GM21737 (cell line): ENCODE measurements at regions not wholly inside any gene's neighbourhood (a gene's known extent, or its start where the extent isn't known, plus 50 kb on each side); places are given as distances from the start of the nearest gene placed in this dataset.
A peak's percentile ranks its signal among the peaks of the same experiment; 100 is the strongest.

ENCODE experiments used
- ATAC-seq: cut with Tn5 transposase; IDR thresholded peaks from one replicate; pipeline ENCODE4 v1.9.1; 2021; ENCODE audit warnings: mild to moderate bottlenecking, moderate library complexity; ENCODE audit not compliant: unreplicated experiment

DNA sequence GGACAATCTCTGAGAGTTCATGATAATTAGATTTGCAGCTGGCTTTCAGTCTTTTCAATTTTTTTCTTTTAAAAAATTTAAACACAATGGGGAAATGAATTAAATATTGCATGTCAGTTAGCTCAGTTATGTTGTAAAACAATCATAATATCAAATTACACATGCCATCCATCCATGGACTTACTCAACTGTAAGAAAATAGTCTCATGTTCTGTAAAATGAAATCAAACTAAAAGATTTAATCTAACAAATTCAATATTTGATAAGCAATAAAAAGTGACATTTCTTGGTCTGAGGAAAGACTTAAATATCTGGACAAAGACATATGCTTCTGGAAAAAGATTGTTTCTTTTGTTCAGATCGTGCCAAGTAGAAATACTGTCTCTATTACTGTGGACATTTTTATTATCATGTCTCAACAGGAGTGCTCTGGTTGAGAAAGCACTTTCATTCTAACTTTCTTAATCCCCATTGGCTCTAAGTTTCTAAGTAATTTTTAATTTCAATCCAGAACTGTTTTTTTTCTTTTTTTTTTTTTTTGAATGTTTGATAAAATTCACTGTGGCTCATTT lies 179.2 kb upstream of the FAM3C start:
- no peak for ATAC-seq

DNA sequence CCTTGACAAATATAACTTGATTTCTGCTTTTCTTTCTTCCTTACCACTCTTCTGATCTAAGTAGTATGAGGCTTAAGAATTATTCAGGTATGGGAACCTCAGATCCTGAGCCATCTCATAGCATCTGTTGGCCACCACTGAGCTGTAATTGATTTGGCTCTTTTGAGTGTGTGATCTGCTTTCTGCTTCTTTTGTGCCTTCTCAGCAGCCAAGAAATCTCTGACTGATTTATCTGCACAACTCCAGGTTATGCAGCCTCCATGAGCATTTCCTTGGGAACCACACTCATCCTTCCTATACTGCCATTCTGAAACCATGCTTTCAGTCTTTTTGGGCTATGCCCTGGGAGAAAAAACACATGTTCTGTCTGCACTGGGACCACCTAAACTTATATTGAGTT lies 178.0 kb upstream of the FAM3C start:
- ATAC-seq = no peak

DNA sequence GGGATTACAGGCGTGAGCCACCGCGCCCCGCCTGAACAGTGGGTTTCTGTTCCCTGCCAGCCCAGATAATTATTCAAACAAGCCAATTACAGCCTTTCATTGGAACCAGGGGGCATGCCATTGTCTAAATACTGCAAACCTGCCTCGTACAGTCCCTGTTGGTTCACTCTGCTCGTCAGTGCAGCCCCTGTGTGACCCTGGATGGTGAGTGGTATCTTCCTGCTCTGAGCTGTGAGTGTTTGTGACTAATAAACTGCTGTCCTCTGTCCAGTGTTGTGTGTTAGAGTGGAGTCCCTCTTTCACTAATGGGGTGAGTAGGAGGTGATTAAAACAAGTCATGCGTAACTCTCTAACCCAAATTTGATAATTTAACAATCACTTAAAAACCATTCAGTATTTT lies 176.5 kb upstream of the FAM3C start:
- ATAC-seq = no peak

GRCh38 chr7:121570365-121570764 lies 174.3 kb upstream of the FAM3C start:
- ATAC-seq = no peak

GRCh38 chr7:121563177-121563576 lies 167.1 kb upstream of the FAM3C start:
- ATAC-seq = no peak

GRCh38 chr7:121562259-121562658 lies 166.2 kb upstream of the FAM3C start:
- ATAC-seq = no peak

GRCh38 chr7:121561717-121562116 lies 165.6 kb upstream of the FAM3C start:
- ATAC-seq = no peak

DNA sequence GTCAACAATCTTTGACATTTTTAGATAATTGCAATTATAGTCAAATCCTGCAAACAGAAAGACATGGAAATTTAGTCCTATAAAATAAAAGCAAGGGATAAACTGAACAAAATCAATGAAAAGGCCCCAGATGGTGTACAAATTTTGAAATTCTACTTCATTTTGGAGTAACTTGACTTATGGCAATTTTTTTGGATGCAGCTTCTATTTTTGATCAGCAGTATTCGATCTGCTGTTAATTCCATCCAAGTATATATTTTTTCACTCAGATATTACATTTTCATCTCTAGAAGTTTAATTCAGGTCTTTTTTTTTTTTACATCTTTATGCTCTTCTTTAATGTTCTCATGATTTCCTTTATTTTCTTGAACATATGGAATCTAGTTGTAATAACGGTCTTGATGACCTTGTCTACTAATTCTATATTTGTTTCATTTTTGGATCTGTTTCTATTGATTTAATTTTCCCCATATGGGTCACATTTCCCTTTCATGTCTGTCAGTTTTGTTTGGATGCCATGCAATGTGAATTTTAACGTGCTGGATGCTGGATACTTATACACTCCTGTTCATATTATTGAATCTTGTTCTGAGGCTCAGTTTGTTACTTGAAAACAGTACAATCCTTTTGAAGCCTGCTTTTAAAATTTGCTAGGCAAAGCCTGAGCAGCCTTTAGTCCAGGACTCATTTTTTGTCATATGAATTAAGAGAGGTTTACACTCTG lies 164.3 kb upstream of the FAM3C start:
- ATAC-seq = no peak

DNA sequence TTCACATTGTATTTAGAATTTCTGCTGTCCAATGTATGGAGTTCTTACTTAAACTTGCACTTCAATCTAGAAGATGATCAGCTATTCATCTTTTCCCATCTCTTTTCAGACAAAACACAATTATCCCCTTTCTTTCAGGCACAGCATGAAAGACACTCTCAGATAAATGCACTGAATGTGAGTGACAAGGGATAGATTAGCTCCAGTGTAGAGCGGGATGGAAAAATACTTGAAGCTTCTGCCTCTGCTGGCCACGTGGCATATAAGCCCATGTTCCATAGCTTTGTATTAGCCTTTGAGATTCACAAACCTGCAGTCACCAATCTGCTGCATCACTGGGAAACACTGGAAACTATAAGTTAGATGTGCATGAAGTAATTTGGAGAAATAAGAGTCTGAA lies 162.2 kb upstream of the FAM3C start:
- ATAC-seq = no peak

DNA sequence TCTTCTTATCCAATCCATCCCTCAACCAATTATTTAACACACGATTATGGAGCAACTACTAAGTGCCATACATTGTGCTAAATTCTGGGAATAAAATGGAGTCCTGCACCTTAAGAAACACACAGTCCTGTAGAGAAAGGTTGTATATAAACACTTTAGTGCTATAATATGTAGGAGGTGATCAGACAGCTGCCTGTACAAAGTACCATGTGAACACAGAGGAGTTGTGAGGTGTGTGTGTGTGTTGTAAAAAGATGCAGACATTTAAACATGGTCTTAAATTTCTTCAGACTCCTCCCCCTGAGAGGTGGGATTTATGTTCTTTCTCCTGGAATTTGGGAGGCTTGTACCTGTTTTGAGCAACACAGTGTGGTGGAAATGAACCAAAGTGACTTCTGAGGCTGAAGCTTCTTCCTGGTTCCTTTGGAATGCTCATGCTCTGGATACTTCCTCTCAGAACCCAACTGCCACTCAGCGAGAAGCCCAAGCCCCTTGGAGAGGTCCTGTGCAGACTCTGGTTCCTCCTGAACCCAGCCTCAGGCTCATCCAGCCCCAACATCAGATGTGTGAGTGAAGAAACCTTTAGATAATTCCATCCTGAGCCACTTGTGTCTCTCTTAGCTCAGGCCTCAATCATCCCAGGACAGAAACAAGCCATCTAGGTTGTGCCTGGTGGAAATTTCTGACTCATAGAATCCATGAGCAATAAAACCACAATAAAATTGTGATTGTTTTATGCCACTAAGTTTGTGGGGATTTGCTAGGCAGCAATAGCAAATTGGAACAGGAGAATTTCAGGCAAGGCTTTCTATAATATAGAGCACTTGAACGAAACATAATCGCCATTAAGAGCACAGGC lies 161.2 kb upstream of the FAM3C start:
- no peak for ATAC-seq

GRCh38 chr7:121555558-121555957 lies 159.4 kb upstream of the FAM3C start:
- no peak for ATAC-seq

GRCh38 chr7:121547544-121548092 lies 151.5 kb upstream of the FAM3C start:
- ATAC-seq = peak; percentile 75

GRCh38 chr7:121546632-121547543 lies 150.8 kb upstream of the FAM3C start:
- no peak for ATAC-seq

GRCh38 chr7:121545418-121545817 lies 149.3 kb upstream of the FAM3C start:
- no peak for ATAC-seq

- ATAC-seq = peak; percentile 54
Measured at GRCh38 chr7:121544726-121545125, 148.6 kb upstream of the FAM3C start.

DNA sequence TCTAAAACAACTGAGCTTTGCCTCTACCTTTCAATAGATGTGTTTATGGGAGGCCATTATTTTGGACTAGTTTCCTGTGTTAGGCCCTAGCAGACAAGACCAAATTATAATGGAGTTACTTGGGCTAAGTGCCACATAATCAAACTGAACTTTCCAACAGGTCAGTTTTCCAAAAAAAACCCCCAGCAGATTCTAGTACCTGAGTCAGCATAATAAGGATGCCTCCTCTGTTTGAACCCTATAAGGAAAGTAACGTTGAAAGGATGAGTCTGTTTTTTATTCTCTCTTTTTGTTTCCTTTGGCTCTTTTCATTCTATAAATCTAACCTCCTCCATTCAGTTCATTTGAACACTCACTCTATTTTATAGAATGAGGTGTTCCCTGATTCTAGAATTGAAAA lies 148.1 kb upstream of the FAM3C start:
- ATAC-seq = no peak

DNA sequence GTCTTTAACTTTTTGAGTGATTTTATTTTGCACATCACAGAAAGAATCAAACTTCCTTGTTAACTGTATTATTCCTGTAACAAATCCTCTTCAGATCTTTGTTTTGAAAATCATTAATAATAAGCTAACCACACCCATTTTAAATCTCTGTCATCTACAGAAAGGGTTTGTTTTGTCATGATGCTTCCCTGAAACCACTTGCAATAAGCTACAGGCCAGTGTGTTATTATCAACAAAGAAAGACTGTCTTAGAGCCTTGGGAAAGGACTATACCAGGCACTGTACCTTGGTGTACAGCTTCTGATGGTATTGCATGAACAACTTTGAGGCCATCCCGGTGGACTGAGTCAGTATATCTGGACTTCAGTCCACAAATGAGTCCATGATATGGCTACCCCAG lies 145.3 kb upstream of the FAM3C start:
- no peak for ATAC-seq

GRCh38 chr7:121540138-121540537 lies 144.0 kb upstream of the FAM3C start:
- ATAC-seq = no peak

DNA sequence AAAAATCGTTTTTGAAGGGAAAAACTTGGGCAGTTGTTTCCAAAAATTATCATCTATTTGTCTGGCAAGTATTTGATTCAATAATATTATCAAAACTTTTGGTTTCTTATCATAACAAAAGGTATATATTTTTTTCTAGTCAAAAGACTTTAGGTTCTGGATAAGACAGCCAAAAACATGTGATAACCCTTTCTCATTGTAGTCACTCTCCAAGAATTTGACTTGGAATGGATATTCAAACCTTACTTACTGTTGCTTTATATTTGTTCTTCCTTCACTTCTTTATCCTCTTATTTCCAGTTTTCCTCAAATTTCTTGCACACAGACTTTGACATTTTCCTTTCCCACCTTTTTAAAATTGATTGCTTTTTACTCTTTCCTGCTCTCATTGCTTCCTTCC lies 140.9 kb upstream of the FAM3C start:
- no peak for ATAC-seq

DNA sequence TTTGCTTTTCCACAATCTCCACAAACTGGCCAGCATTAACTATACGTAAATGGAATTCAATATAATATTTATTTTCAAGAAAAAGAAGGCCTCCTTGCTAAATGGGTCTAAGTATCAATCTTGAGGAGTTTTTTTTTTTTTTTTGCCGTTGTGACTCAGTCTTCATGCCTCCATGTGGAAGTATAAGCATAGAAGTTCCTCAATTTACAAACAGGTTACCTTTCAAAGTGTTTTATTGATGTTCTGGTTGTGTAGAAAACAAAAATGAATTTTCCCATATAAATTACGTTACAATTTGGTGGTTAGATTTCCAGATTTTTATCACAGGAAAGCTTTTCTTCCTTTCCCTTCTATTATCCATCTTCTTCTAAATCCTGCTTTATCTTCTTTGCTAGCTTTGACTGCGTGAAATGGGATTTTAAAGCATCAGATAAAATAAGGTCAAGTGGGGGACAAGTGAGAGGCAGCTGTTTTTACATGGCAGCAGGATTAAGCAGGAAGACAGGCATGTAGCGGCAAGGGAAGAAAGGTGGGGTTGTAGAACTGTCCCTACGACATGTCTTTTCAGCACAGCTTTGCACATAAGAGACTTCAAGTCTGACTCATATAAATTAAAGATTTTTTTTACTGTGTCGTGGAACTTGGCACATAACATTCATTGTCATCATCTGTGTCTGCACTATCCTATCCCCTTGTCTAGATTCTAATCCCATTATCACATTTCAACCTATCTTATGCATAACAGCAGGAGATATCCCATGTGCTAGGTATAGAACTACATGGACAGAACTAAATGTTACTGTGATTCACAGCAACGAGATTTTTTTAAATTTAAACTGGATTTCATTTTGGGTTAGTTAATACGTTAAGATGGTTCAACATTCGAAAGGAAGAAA lies 135.3 kb upstream of the FAM3C start:
- ATAC-seq = no peak
